ENCODE measurements at regions not wholly inside any gene's neighbourhood (a gene's known extent, or its start where the extent isn't known, plus 50 kb on each side); places are given as distances from the start of the nearest gene placed in this dataset.

GRCh38 chr1:5661196-5662085, 330.8 kb downstream of the NPHP4 start:
- H3K4me3 Mint-ChIP-seq, result no peak overlapping the region
- CTCF ChIA-PET, result no interaction called here

More at GRCh38 chr1:5661196-5662085, 330.8 kb downstream of the NPHP4 start:
- no peaks in the 10 kb centered on the region for H4K20me1 ChIP-seq (ENCODE audit: control insufficient read depth, insufficient read depth, low read length, poor library complexity, severe bottlenecking)
- no peak overlapping the region for H2AFZ ChIP-seq (ENCODE audit: insufficient read depth, low read depth, low read length, poor library complexity, severe bottlenecking)
- H3K4me3 ChIP-seq (ENCODE audit: control extremely low read depth in 1 of 5, extremely low read depth in 1 of 5, insufficient read depth in 1 of 5, low read depth in 2 of 5, low read length in 4 of 5), result no peak overlapping the region
- no peak overlapping the region for H3K4me2 ChIP-seq (replicated peaks; ENCODE audit: low read depth, low read length, poor library complexity, severe bottlenecking)
- no peak overlapping the region for H3K9ac ChIP-seq (ENCODE audit: low read length)
- Mint-ChIP-seq H3K27me3 (peaks cover 5% of the 10 kb centered on the region), H3K27ac (no peak overlapping the region), H3K4me1 (no peaks in the 10 kb centered on the region), H3K9me3 (ENCODE audit: insufficient read depth) (no peaks in the 10 kb centered on the region)
- H3K4me1 ChIP-seq (ENCODE audit: control insufficient read depth in 2 of 2, insufficient read depth in 2 of 2, low read length in 2 of 2), result no peaks in the 10 kb centered on the region
- H3K9me3 ChIP-seq (ENCODE audit: control extremely low read depth in 1 of 3, control insufficient read depth in 2 of 3, insufficient read depth in 1 of 3, low read length in 2 of 3), result no peaks in the 10 kb centered on the region
- H3K36me3 ChIP-seq (replicated peaks in 1 of 2; ENCODE audit: control extremely low read depth in 1 of 2, control insufficient read depth in 1 of 2, extremely low read depth in 1 of 2, insufficient read depth in 2 of 2, low read length in 1 of 2), result no peaks in the 10 kb centered on the region
- no peak for ATAC-seq (ENCODE audit: low read depth)
- no peaks in the 10 kb centered on the region for H3K27me3 ChIP-seq (replicated peaks in 1 of 4; ENCODE audit: control extremely low read depth in 1 of 4, control insufficient read depth in 3 of 4, insufficient read depth in 4 of 4, low read length in 3 of 4)
- H3K79me2 ChIP-seq (ENCODE audit: control insufficient read depth, insufficient read depth, low read length), result no peaks in the 10 kb centered on the region
- intact Hi-C loops (cut with micrococcal nuclease), result no loop called here
- H3K27ac ChIP-seq (ENCODE audit: low read length in 2 of 2), result no peak overlapping the region
- TF ChIP-seq EZH2 (IDR thresholded peaks at IDR 0.05; ENCODE audit: borderline replicate concordance, insufficient read depth, low read depth, low read length, poor library complexity, severe bottlenecking), result no peak
- TF ChIP-seq, protein P1, sequence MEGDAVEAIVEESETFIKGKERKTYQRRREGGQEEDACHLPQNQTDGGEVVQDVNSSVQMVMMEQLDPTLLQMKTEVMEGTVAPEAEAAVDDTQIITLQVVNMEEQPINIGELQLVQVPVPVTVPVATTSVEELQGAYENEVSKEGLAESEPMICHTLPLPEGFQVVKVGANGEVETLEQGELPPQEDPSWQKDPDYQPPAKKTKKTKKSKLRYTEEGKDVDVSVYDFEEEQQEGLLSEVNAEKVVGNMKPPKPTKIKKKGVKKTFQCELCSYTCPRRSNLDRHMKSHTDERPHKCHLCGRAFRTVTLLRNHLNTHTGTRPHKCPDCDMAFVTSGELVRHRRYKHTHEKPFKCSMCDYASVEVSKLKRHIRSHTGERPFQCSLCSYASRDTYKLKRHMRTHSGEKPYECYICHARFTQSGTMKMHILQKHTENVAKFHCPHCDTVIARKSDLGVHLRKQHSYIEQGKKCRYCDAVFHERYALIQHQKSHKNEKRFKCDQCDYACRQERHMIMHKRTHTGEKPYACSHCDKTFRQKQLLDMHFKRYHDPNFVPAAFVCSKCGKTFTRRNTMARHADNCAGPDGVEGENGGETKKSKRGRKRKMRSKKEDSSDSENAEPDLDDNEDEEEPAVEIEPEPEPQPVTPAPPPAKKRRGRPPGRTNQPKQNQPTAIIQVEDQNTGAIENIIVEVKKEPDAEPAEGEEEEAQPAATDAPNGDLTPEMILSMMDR (IDR thresholded peaks at IDR 0.05), result no peak
- 89% methylated on average over 19 of the region's 24 CpGs for WGBS (ENCODE audit: insufficient coverage)
- POLR2A ChIA-PET, result no interaction called here
- DNase-seq, result no peak
